Loucy (cell line): ENCODE measurements at regions not wholly inside any gene's neighbourhood (a gene's known extent, or its start where the extent isn't known, plus 50 kb on each side); places are given as distances from the start of the nearest gene placed in this dataset.

ENCODE experiments used
- H2AFZ ChIP-seq: fragments of 200-600 bp; sonication (generic); 2 replicates; pipeline ENCODE4 v1.6.0; 2016; ENCODE audit warnings: antibody characterized with exemption, mild to moderate bottlenecking, low read length, moderate library complexity
- H3F3A ChIP-seq: fragments of 200-600 bp; 2 replicates; pipeline ENCODE4 v1.6.0; 2016; ENCODE audit warnings: antibody characterized with exemption, low read depth, mild to moderate bottlenecking
- H3K27me3 ChIP-seq: fragments of 200-600 bp; sonication (generic); 2 replicates; pipeline ENCODE4 v1.6.1; 2014; ENCODE audit warnings: low read length, mild to moderate bottlenecking; ENCODE audit not compliant: insufficient read depth, poor library complexity, severe bottlenecking
- H3K36me3 ChIP-seq: fragments of 200-600 bp; sonication (generic); 2 replicates; pipeline ENCODE4 v1.6.1; 2016; ENCODE audit warnings: low read length; ENCODE audit not compliant: insufficient read depth
- H3K4me1 ChIP-seq: fragments of 200-600 bp; sonication (generic); 2 replicates; pipeline ENCODE4 v1.5.1; 2014; ENCODE audit warnings: low read length, mild to moderate bottlenecking; ENCODE audit not compliant: insufficient read depth, poor library complexity, severe bottlenecking
- H3K4me2 ChIP-seq: fragments of 200-600 bp; sonication (generic); 2 replicates; pipeline ENCODE4 v1.6.0; 2014; ENCODE audit warnings: antibody characterized with exemption, low read length, low read depth, mild to moderate bottlenecking; ENCODE audit not compliant: poor library complexity, severe bottlenecking
- H3K4me3 ChIP-seq: fragments of 200-600 bp; sonication (generic); 2 replicates; pipeline ENCODE4 v1.5.1; 2014; ENCODE audit warnings: low read length, mild to moderate bottlenecking, mixed read lengths; ENCODE audit not compliant: poor library complexity, severe bottlenecking
- H3K79me2 ChIP-seq: fragments of 200-600 bp; sonication (generic); 2 replicates; pipeline ENCODE4 v1.6.1; 2014; ENCODE audit warnings: low read length; ENCODE audit not compliant: insufficient read depth
- H3K9ac ChIP-seq: fragments of 200-600 bp; sonication (generic); 2 replicates; pipeline ENCODE4 v1.6.0; 2014; ENCODE audit warnings: mild to moderate bottlenecking, low read depth, low read length, moderate library complexity; ENCODE audit not compliant: poor library complexity, severe bottlenecking
- H3K9me2 ChIP-seq: fragments of 200-600 bp; sonication (generic); replicated peaks from 2 replicates; pipeline ENCODE4 v1.6.1; 2016; ENCODE audit warnings: low read depth, low read length, mixed read lengths
- H3K9me3 ChIP-seq: fragments of 200-600 bp; sonication (generic); 2 replicates; pipeline ENCODE4 v1.6.1; 2014; ENCODE audit warnings: mild to moderate bottlenecking, antibody characterized with exemption, low read length, low read depth; ENCODE audit not compliant: insufficient read depth
- H4K20me1 ChIP-seq: fragments of 200-600 bp; sonication (generic); 2 replicates; pipeline ENCODE4 v1.6.0; 2014; ENCODE audit warnings: antibody characterized with exemption, low read length, mild to moderate bottlenecking; ENCODE audit not compliant: insufficient read depth, poor library complexity, severe bottlenecking
- CTCF ChIP-seq: fragments of 200-600 bp; sonication (generic); conservative IDR thresholded peaks from 2 replicates; pipeline ENCODE4 v1.5.1; 2014; ENCODE audit warnings: mild to moderate bottlenecking, antibody characterized with exemption, low read length
- EZH2phosphoT487 ChIP-seq: fragments of 200-600 bp; IDR thresholded peaks from 2 replicates; pipeline ENCODE4 v1.6.1; 2018; ENCODE audit warnings: antibody characterized with exemption, mild to moderate bottlenecking, moderate library complexity, borderline replicate concordance

GRCh38 chrX:39550795-39551361 lies 546.9 kb downstream of the BCOR start:
- no peaks in the 10 kb centered on the region for H3K27me3 ChIP-seq
- no peak overlapping the region for H3K4me2 ChIP-seq
- H3K9me2 ChIP-seq: no peaks in the 10 kb centered on the region
- no peak overlapping the region for H3K4me3 ChIP-seq
- no peaks in the 10 kb centered on the region for H3K36me3 ChIP-seq
- no peak overlapping the region for H3K9ac ChIP-seq
- H3K4me1 ChIP-seq: no peaks in the 10 kb centered on the region
- no peaks in the 10 kb centered on the region for H4K20me1 ChIP-seq
- H3K79me2 ChIP-seq: no peaks in the 10 kb centered on the region
- TF ChIP-seq CTCF (no peak), EZH2phosphoT487 (no peak)
- H3F3A ChIP-seq: no peaks in the 10 kb centered on the region
- no peak overlapping the region for H2AFZ ChIP-seq
- H3K9me3 ChIP-seq: no peaks in the 10 kb centered on the region

- Histone ChIP-seq H3K4me1 (no peaks in the 10 kb centered on the region), H3K27me3 (no peaks in the 10 kb centered on the region), H4K20me1 (no peaks in the 10 kb centered on the region), H3K36me3 (no peaks in the 10 kb centered on the region), H3K9ac (no peak overlapping the region), H3K4me2 (no peak overlapping the region), H3F3A (no peaks in the 10 kb centered on the region), H3K79me2 (no peaks in the 10 kb centered on the region), H3K9me2 (no peaks in the 10 kb centered on the region), H3K9me3 (no peaks in the 10 kb centered on the region), H2AFZ (no peak overlapping the region), H3K4me3 (no peak overlapping the region)
- no peak for TF ChIP-seq EZH2phosphoT487
- no peak for TF ChIP-seq CTCF
Measured at GRCh38 chrX:39551762-39552161, 546.0 kb downstream of the BCOR start.

- Histone ChIP-seq H3K9ac (no peak overlapping the region), H3K27me3 (no peaks in the 10 kb centered on the region), H3K36me3 (no peaks in the 10 kb centered on the region), H3K4me2 (no peak overlapping the region), H4K20me1 (no peaks in the 10 kb centered on the region), H3K4me3 (no peak overlapping the region), H3F3A (no peaks in the 10 kb centered on the region), H3K79me2 (no peaks in the 10 kb centered on the region), H2AFZ (no peak overlapping the region), H3K9me3 (no peaks in the 10 kb centered on the region), H3K9me2 (no peaks in the 10 kb centered on the region), H3K4me1 (no peaks in the 10 kb centered on the region)
- no peak for TF ChIP-seq CTCF
- TF ChIP-seq EZH2phosphoT487: no peak
Measured at GRCh38 chrX:39555431-39555830, 542.3 kb downstream of the BCOR start.
